SK-N-SH (cell line): ENCODE measurements at regions not wholly inside any gene's neighbourhood (a gene's known extent, or its start where the extent isn't known, plus 50 kb on each side); places are given as distances from the start of the nearest gene placed in this dataset.

ENCODE experiments used
- CTCF ChIA-PET: fragments of 300-600, 350-600 bp; formaldehyde crosslinking; extraction: SDS; loops from one replicate; lab custom pipeline; 2021; lab: Yijun Ruan, JAX
- POLR2A ChIA-PET: fragments of 350-600 bp; sonication (Branson Sonifier 250); formaldehyde crosslinking; extraction: SDS; loops from one replicate; lab custom pipeline; 2020; ENCODE audit warnings: antibody characterized with exemption, inconsistent platforms; lab: Yijun Ruan, JAX
- DNase-seq: peaks from one replicate; pipeline ENCODE4 v3.0.0; 2012
- H2AFZ ChIP-seq: fragments of 200-600 bp; sonication (generic); 2 replicates; pipeline ENCODE4 v1.8.1; 2016; ENCODE audit warnings: antibody characterized with exemption, mild to moderate bottlenecking, low read depth
- H3F3A ChIP-seq: fragments of 200-600 bp; sonication (generic); replicated peaks from 2 replicates; pipeline ENCODE3; 2016; ENCODE audit warnings: antibody characterized with exemption, mild to moderate bottlenecking; ENCODE audit not compliant: insufficient read depth
- H3K27ac ChIP-seq, 2 experiments: fragments of 200-500 bp in 1 of 2; fragments of 200-600 bp in 1 of 2; sonication (Bioruptor generic) in 1 of 2; sonication (generic), shearing (Covaris generic) in 1 of 2; 2 replicates each; pipeline versions ENCODE4 v1.5.1 to v1.6.1; 2014 to 2016; ENCODE audit warnings: low read depth in 2 of 2, inconsistent platforms in 1 of 2, low read length in 1 of 2, mild to moderate bottlenecking in 1 of 2, mixed read lengths in 1 of 2
- H3K27me3 ChIP-seq: fragments of 200-600 bp; sonication (generic), shearing (Covaris generic); 2 replicates; pipeline ENCODE4 v1.6.1; 2016; ENCODE audit warnings: mixed run types; ENCODE audit not compliant: insufficient read depth
- H3K36me3 ChIP-seq, 2 experiments: fragments of 200-500 bp in 1 of 2; fragments of 200-600 bp in 1 of 2; sonication (Bioruptor generic) in 1 of 2; sonication (generic) in 1 of 2; replicated peaks in 1 of 2; 2 replicates each; pipeline versions ENCODE3 to v1.5.1; 2014 to 2016; ENCODE audit warnings: low read length in 1 of 2, mild to moderate bottlenecking in 1 of 2; ENCODE audit not compliant: insufficient read depth in 2 of 2, control insufficient read depth in 1 of 2
- H3K4me1 ChIP-seq, 2 experiments: fragments of 200-500 bp in 1 of 2; fragments of 200-600 bp in 1 of 2; sonication (Bioruptor generic) in 1 of 2; sonication (generic), shearing (Covaris generic) in 1 of 2; 2 replicates each; pipeline versions ENCODE4 v1.5.1 to v1.6.1; 2014 to 2016; ENCODE audit warnings: low read depth in 1 of 2, low read length in 1 of 2, mixed run types in 1 of 2; ENCODE audit not compliant: insufficient read depth in 2 of 2, control insufficient read depth in 1 of 2
- H3K4me2 ChIP-seq: fragments of 200-600 bp; sonication (generic), shearing (Covaris generic); 2 replicates; pipeline ENCODE4 v1.6.1; 2017; ENCODE audit warnings: mixed run types
- H3K4me3 ChIP-seq, 2 experiments: fragments of 200-500 bp in 1 of 2; fragments of 200-600 bp in 1 of 2; sonication (Bioruptor generic) in 1 of 2; sonication (generic), shearing (Covaris generic) in 1 of 2; 2 replicates each; pipeline versions ENCODE4 v1.5.1 to v1.8.1; 2014 to 2016; ENCODE audit warnings: low read depth in 2 of 2, inconsistent platforms in 1 of 2, low read length in 1 of 2, mild to moderate bottlenecking in 1 of 2, mixed read lengths in 1 of 2, moderate library complexity in 1 of 2
- H3K79me2 ChIP-seq: fragments of 200-600 bp; sonication (generic); 2 replicates; pipeline ENCODE4 v1.8.1; 2017; ENCODE audit warnings: mild to moderate bottlenecking; ENCODE audit not compliant: insufficient read depth
- H3K9ac ChIP-seq: fragments of 200-600 bp; sonication (generic); 2 replicates; pipeline ENCODE4 v1.6.1; 2017; ENCODE audit warnings: mixed run types
- H3K9me2 ChIP-seq: fragments of 200-600 bp; sonication (generic); 2 replicates; pipeline ENCODE4 v1.6.1; 2017; ENCODE audit warnings: mixed run types
- H3K9me3 ChIP-seq: fragments of 200-600 bp; sonication (generic); 2 replicates; pipeline ENCODE4 v1.6.1; 2017; ENCODE audit warnings: mixed run types, mild to moderate bottlenecking, moderate library complexity
- H4K20me1 ChIP-seq: fragments of 200-600 bp; sonication (generic); 2 replicates; pipeline ENCODE4 v1.6.1; 2017; ENCODE audit warnings: mild to moderate bottlenecking, mixed run types; ENCODE audit not compliant: insufficient read depth
- EP300 ChIP-seq, 2 experiments: IDR thresholded peaks; 2 replicates each; pipeline versions ENCODE4 v1.4.0 to v1.6.1; 2012; ENCODE audit warnings: borderline replicate concordance in 1 of 2, low read depth in 1 of 2, low read length in 1 of 2
- EZH2phosphoT487 ChIP-seq: fragments of 200-600 bp; sonication (generic); IDR thresholded peaks from 2 replicates; pipeline ENCODE4 v1.6.1; 2017; ENCODE audit warnings: low read depth, mixed run types, mild to moderate bottlenecking, antibody characterized with exemption, moderate library complexity, borderline replicate concordance
- FOXJ3 ChIP-seq: sonication (generic); formaldehyde crosslinking; IDR thresholded peaks from 2 replicates; pipeline ENCODE4 v1.5.1; 2020; ENCODE audit warnings: mild to moderate bottlenecking, missing genetic modification reagents
- FOXM1 ChIP-seq: IDR thresholded peaks from 2 replicates; pipeline ENCODE4 v1.4.0; 2012; ENCODE audit warnings: low read depth, mild to moderate bottlenecking
- GATA2 ChIP-seq: sonication (generic); formaldehyde crosslinking; IDR thresholded peaks from 2 replicates; pipeline ENCODE4 v1.5.0; 2020; ENCODE audit warnings: mild to moderate bottlenecking, missing genetic modification reagents
- JUND ChIP-seq: IDR thresholded peaks from 2 replicates; pipeline ENCODE4 v1.4.0; 2012
- NRF1 ChIP-seq: IDR thresholded peaks from 2 replicates; pipeline ENCODE4 v1.6.1; 2012; ENCODE audit warnings: low read depth, mild to moderate bottlenecking, low read length
- POLR2AphosphoS5 ChIP-seq: IDR thresholded peaks from 2 replicates; pipeline ENCODE4 v1.6.1; 2012; ENCODE audit warnings: low read depth, low read length
- RAD21 ChIP-seq: IDR thresholded peaks from 2 replicates; pipeline ENCODE4 v1.6.1; 2012; ENCODE audit warnings: mild to moderate bottlenecking, low read length
- RCOR1 ChIP-seq: fragments of 150-350 bp; IDR thresholded peaks from 2 replicates; pipeline ENCODE4 v1.6.1; 2017; ENCODE audit warnings: antibody characterized with exemption, low read length
- RFX5 ChIP-seq: IDR thresholded peaks from 2 replicates; pipeline ENCODE4 v1.6.1; 2012; ENCODE audit warnings: mild to moderate bottlenecking, improper control_type of control experiment, low read length
- SIN3A ChIP-seq: IDR thresholded peaks from 2 replicates; pipeline ENCODE4 v1.6.1; 2012; ENCODE audit warnings: low read depth, mild to moderate bottlenecking, low read length, moderate library complexity, borderline replicate concordance
- SMC3 ChIP-seq: IDR thresholded peaks from 2 replicates; pipeline ENCODE4 v1.6.1; 2012; ENCODE audit warnings: low read depth, low read length, improper control_type of control experiment
- TAF1 ChIP-seq: IDR thresholded peaks from 2 replicates; pipeline ENCODE4 v1.6.1; 2012; ENCODE audit warnings: low read depth, mild to moderate bottlenecking, low read length, moderate library complexity, borderline replicate concordance
- WGBS: methylation state at CpG from one replicate; pipeline ENCODE4 v1.1.6; 2017; ENCODE audit warnings: low lambda C conversion rate; 5-methylcytosine and 5-hydroxymethylcytosine counted together
- TF ChIP-seq, protein P1 (sequence below): IDR thresholded peaks from 2 replicates; pipeline ENCODE4 v1.4.0; 2012; ENCODE audit warnings: low read depth, borderline replicate concordance
- TF ChIP-seq, protein P2 (sequence below): IDR thresholded peaks from 2 replicates; pipeline ENCODE4 v1.6.1; 2012; ENCODE audit warnings: mild to moderate bottlenecking, low read depth, low read length, moderate library complexity
- TF ChIP-seq, protein P3 (sequence below): fragments of 150-350 bp; IDR thresholded peaks from 2 replicates; pipeline ENCODE4 v1.6.1; 2017; ENCODE audit warnings: antibody characterized with exemption, low read length, low read depth, borderline replicate concordance
- TF ChIP-seq, protein P4 (sequence below): IDR thresholded peaks from 2 replicates; pipeline ENCODE4; 2012
- TF ChIP-seq, protein P5 (sequence below): IDR thresholded peaks from 2 replicates; pipeline ENCODE4 v1.4.0; 2012; ENCODE audit warnings: low read depth, borderline replicate concordance
- TF ChIP-seq, protein P6 (sequence below): fragments of 150-350 bp; IDR thresholded peaks from 2 replicates; pipeline ENCODE4 v1.6.1; 2016; ENCODE audit warnings: mild to moderate bottlenecking, low read depth, low read length

DNA sequence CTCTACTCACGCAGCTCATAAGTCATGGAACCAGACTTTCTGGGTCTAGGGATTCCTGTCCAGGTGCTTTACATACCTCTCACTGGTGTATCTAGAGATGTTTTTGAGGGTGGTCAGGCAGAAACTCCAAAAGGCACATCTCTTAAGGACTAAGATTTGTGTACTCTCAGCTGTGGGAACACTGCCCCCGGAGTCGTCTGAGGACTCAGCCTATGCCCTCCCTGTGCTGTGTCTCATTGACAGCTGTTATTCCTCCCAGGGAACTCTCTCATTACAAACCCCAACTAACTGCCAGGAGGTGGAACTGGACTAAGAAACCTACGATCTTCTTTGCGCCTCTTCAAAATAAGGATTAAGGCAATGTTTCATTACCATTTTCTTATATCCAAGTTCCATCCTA, 293.9 kb upstream of the DLGAP1 start:
- Histone ChIP-seq H3K4me3 (no peak overlapping the region), H3K79me2 (no peaks in the 10 kb centered on the region), H3K4me2 (no peak overlapping the region), H3K27ac (no peak overlapping the region), H3K9me2 (no peaks in the 10 kb centered on the region), H3K27me3 (no peaks in the 10 kb centered on the region), H3F3A (no peaks in the 10 kb centered on the region), H3K9me3 (no peaks in the 10 kb centered on the region), H3K9ac (no peak overlapping the region), H4K20me1 (no peaks in the 10 kb centered on the region), H3K36me3 (no peaks in the 10 kb centered on the region), H2AFZ (no peak overlapping the region), H3K4me1 (no peaks in the 10 kb centered on the region)
- DNase-seq: no peak
- TF ChIP-seq, protein P1, sequence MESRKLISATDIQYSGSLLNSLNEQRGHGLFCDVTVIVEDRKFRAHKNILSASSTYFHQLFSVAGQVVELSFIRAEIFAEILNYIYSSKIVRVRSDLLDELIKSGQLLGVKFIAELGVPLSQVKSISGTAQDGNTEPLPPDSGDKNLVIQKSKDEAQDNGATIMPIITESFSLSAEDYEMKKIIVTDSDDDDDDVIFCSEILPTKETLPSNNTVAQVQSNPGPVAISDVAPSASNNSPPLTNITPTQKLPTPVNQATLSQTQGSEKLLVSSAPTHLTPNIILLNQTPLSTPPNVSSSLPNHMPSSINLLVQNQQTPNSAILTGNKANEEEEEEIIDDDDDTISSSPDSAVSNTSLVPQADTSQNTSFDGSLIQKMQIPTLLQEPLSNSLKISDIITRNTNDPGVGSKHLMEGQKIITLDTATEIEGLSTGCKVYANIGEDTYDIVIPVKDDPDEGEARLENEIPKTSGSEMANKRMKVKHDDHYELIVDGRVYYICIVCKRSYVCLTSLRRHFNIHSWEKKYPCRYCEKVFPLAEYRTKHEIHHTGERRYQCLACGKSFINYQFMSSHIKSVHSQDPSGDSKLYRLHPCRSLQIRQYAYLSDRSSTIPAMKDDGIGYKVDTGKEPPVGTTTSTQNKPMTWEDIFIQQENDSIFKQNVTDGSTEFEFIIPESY: no peak
- TF ChIP-seq EZH2phosphoT487: no peak
- TF ChIP-seq RFX5: no peak
- TF ChIP-seq NRF1: no peak
- TF ChIP-seq FOXM1: no peak
- TF ChIP-seq, protein P2, sequence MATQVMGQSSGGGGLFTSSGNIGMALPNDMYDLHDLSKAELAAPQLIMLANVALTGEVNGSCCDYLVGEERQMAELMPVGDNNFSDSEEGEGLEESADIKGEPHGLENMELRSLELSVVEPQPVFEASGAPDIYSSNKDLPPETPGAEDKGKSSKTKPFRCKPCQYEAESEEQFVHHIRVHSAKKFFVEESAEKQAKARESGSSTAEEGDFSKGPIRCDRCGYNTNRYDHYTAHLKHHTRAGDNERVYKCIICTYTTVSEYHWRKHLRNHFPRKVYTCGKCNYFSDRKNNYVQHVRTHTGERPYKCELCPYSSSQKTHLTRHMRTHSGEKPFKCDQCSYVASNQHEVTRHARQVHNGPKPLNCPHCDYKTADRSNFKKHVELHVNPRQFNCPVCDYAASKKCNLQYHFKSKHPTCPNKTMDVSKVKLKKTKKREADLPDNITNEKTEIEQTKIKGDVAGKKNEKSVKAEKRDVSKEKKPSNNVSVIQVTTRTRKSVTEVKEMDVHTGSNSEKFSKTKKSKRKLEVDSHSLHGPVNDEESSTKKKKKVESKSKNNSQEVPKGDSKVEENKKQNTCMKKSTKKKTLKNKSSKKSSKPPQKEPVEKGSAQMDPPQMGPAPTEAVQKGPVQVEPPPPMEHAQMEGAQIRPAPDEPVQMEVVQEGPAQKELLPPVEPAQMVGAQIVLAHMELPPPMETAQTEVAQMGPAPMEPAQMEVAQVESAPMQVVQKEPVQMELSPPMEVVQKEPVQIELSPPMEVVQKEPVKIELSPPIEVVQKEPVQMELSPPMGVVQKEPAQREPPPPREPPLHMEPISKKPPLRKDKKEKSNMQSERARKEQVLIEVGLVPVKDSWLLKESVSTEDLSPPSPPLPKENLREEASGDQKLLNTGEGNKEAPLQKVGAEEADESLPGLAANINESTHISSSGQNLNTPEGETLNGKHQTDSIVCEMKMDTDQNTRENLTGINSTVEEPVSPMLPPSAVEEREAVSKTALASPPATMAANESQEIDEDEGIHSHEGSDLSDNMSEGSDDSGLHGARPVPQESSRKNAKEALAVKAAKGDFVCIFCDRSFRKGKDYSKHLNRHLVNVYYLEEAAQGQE: no peak
- TF ChIP-seq, protein P3, sequence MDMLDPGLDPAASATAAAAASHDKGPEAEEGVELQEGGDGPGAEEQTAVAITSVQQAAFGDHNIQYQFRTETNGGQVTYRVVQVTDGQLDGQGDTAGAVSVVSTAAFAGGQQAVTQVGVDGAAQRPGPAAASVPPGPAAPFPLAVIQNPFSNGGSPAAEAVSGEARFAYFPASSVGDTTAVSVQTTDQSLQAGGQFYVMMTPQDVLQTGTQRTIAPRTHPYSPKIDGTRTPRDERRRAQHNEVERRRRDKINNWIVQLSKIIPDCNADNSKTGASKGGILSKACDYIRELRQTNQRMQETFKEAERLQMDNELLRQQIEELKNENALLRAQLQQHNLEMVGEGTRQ: no peak
- no peak for TF ChIP-seq RAD21
- no peak for TF ChIP-seq JUND
- TF ChIP-seq EP300 (IDR thresholded peaks at IDR 0.05; ENCODE audit: borderline replicate concordance in 1 of 2, low read depth in 1 of 2, low read length in 1 of 2): no peak
- TF ChIP-seq, protein P4, sequence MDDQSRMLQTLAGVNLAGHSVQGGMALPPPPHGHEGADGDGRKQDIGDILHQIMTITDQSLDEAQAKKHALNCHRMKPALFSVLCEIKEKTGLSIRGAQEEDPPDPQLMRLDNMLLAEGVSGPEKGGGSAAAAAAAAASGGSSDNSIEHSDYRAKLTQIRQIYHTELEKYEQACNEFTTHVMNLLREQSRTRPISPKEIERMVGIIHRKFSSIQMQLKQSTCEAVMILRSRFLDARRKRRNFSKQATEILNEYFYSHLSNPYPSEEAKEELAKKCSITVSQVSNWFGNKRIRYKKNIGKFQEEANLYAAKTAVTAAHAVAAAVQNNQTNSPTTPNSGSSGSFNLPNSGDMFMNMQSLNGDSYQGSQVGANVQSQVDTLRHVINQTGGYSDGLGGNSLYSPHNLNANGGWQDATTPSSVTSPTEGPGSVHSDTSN: no peak
- TF ChIP-seq TAF1: no peak
- TF ChIP-seq, protein P5, sequence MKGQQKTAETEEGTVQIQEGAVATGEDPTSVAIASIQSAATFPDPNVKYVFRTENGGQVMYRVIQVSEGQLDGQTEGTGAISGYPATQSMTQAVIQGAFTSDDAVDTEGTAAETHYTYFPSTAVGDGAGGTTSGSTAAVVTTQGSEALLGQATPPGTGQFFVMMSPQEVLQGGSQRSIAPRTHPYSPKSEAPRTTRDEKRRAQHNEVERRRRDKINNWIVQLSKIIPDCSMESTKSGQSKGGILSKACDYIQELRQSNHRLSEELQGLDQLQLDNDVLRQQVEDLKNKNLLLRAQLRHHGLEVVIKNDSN: no peak
- TF ChIP-seq RCOR1: no peak
- no peak for TF ChIP-seq POLR2AphosphoS5
- TF ChIP-seq, protein P6, sequence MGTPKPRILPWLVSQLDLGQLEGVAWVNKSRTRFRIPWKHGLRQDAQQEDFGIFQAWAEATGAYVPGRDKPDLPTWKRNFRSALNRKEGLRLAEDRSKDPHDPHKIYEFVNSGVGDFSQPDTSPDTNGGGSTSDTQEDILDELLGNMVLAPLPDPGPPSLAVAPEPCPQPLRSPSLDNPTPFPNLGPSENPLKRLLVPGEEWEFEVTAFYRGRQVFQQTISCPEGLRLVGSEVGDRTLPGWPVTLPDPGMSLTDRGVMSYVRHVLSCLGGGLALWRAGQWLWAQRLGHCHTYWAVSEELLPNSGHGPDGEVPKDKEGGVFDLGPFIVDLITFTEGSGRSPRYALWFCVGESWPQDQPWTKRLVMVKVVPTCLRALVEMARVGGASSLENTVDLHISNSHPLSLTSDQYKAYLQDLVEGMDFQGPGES: no peak
- TF ChIP-seq FOXJ3 (CRISPR knock-in tag): no peak
- TF ChIP-seq SMC3: no peak
- no peak for TF ChIP-seq SIN3A
- no peak for TF ChIP-seq GATA2 (CRISPR knock-in tag)
- WGBS: 13% methylated on average over 5 of the region's 5 CpGs
- POLR2A ChIA-PET: no interaction called here
- CTCF ChIA-PET: no interaction called here
